ENCODE measurements at regions not wholly inside any gene's neighbourhood (a gene's known extent, or its start where the extent isn't known, plus 50 kb on each side); places are given as distances from the start of the nearest gene placed in this dataset.

DNA sequence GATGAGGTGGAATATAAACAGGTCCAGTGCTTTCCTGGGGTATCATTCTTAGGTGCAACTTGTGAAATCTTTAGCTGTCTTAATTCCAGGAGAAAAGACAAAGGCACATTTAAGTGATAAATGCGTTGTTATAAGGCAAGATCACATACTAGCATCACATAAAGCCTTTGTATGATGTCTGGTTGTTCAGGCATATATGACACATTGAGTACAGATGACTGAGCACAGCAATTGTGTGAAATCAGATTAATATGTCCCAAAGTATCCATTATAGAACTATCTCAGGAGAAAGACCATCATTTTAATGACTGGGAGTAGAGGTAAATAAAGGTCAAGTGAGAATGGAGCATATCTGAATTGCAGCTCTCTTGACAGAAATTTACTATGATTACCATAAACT lies 205.1 kb downstream of the PTGER3 start:
- Histone ChIP-seq H3K4me1 (ENCODE audit: control insufficient read depth, insufficient read depth, low read length, unreplicated experiment) (no peaks in the 10 kb centered on the region), H3K27ac (ENCODE audit: low read depth, low read length) (no peak overlapping the region), H3K4me3 (ENCODE audit: low read depth, low read length) (no peak overlapping the region), H3K36me3 (ENCODE audit: insufficient read depth, low read length) (no peaks in the 10 kb centered on the region), H2AFZ (ENCODE audit: low read length, unreplicated experiment) (no peak overlapping the region), H3K27me3 (ENCODE audit: insufficient read depth, low read length) (no peaks in the 10 kb centered on the region), H3K79me2 (ENCODE audit: control insufficient read depth, insufficient read depth, low read length, unreplicated experiment) (no peaks in the 10 kb centered on the region)

DNA sequence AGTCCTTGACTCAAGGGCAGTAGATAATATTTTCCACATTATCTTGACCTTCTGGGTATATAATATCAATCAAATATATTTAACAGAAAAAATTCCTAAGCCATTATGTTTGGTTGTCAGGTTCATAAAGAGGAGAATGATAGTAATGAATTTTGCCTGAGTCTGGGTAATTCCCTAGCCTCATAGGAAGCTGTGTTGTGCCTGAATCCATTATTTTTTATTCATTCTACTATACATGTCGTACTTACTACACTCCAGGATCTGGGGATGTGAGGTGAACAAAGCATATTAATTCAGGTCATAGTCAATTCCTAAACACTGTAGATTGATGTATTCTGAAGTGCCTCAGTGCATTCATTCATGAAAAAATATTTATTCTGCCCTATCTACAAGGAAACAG lies 204.2 kb downstream of the PTGER3 start:
- no peak overlapping the region for H3K4me3 ChIP-seq (ENCODE audit: low read depth, low read length)
- no peaks in the 10 kb centered on the region for H3K36me3 ChIP-seq (ENCODE audit: insufficient read depth, low read length)

DNA sequence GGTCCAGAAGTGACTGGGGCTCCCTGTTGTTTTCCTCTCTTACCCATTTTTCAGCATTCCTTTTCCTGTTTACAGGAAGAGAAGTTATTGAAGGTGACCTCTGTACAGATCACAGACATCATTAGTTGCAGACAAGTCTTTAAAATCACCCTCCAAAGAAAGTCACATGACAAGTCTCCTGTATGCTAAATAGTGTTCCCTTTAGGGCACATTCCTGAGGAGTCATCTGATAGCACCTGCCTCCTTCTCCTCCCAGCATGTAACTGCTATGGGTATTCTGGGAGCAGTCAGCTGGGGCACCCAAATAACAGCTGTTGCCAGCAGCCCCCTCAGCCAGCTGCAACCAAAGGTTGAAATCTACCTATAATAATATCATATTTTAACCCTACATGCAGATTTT lies 200.6 kb downstream of the PTGER3 start:
- no peaks in the 10 kb centered on the region for H3K27me3 ChIP-seq (ENCODE audit: insufficient read depth, low read length)
- H3K79me2 ChIP-seq (ENCODE audit: control insufficient read depth, insufficient read depth, low read length, unreplicated experiment), result no peaks in the 10 kb centered on the region
- H3K27ac ChIP-seq (ENCODE audit: low read depth, low read length), result no peak overlapping the region
- H3K36me3 ChIP-seq (ENCODE audit: insufficient read depth, low read length), result no peaks in the 10 kb centered on the region
- H3K4me3 ChIP-seq (ENCODE audit: low read depth, low read length), result no peak overlapping the region
- no peaks in the 10 kb centered on the region for H3K4me1 ChIP-seq (ENCODE audit: control insufficient read depth, insufficient read depth, low read length, unreplicated experiment)
- H2AFZ ChIP-seq (ENCODE audit: low read length, unreplicated experiment), result no peak overlapping the region

More for the DNA sequence above, 204.2 kb downstream of the PTGER3 start:
- Histone ChIP-seq H3K27ac (ENCODE audit: low read depth, low read length) (no peak overlapping the region), H3K4me1 (ENCODE audit: control insufficient read depth, insufficient read depth, low read length, unreplicated experiment) (no peaks in the 10 kb centered on the region), H3K27me3 (ENCODE audit: insufficient read depth, low read length) (no peaks in the 10 kb centered on the region), H3K79me2 (ENCODE audit: control insufficient read depth, insufficient read depth, low read length, unreplicated experiment) (no peaks in the 10 kb centered on the region), H2AFZ (ENCODE audit: low read length, unreplicated experiment) (no peak overlapping the region)

DNA sequence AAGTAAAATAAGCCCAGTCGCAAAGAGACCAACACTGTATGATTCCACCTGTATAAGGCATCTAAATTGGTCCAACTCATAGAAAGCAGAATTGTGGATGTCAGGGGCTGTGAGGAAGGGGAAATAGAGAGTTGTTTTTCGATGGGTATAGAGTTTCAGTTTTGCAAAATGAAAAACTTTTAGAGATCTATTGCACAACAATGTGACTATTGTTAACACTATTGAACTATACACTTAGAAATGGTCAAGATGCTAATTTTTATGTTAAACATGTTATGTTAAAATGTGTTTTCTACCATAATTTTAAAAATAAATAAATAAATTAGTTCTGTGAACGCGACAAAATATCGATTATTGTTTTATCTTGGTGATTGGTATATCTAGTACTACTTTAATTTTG lies 192.4 kb downstream of the PTGER3 start:
- H3K4me1 ChIP-seq (ENCODE audit: control insufficient read depth, insufficient read depth, low read length, unreplicated experiment), result no peaks in the 10 kb centered on the region
- H3K27ac ChIP-seq (ENCODE audit: low read depth, low read length), result no peak overlapping the region
- H2AFZ ChIP-seq (ENCODE audit: low read length, unreplicated experiment), result no peak overlapping the region
- H3K4me3 ChIP-seq (ENCODE audit: low read depth, low read length), result no peak overlapping the region
- no peaks in the 10 kb centered on the region for H3K27me3 ChIP-seq (ENCODE audit: insufficient read depth, low read length)
- H3K79me2 ChIP-seq (ENCODE audit: control insufficient read depth, insufficient read depth, low read length, unreplicated experiment), result no peaks in the 10 kb centered on the region
- no peaks in the 10 kb centered on the region for H3K36me3 ChIP-seq (ENCODE audit: insufficient read depth, low read length)

DNA sequence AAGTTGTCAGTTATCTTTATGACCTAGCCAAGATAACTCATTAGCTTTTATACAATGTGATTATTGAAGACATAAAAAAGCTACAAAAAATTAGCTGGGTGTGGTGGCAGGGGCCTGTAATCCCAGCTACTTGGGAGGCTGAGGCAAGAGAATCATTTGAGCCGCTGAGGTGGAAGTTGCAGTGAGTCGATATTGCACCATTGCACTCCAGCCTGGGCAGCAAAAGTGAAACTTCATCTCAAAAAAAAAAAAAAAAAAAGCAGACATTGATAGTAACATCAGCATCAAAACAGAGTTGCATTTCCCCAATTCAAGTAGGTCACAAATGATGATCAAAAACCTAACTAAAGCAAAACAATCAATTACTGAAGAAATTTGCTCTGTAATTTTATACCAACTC lies 191.4 kb downstream of the PTGER3 start:
- no peak overlapping the region for H2AFZ ChIP-seq (ENCODE audit: low read length, unreplicated experiment)
- no peaks in the 10 kb centered on the region for H3K4me1 ChIP-seq (ENCODE audit: control insufficient read depth, insufficient read depth, low read length, unreplicated experiment)

DNA sequence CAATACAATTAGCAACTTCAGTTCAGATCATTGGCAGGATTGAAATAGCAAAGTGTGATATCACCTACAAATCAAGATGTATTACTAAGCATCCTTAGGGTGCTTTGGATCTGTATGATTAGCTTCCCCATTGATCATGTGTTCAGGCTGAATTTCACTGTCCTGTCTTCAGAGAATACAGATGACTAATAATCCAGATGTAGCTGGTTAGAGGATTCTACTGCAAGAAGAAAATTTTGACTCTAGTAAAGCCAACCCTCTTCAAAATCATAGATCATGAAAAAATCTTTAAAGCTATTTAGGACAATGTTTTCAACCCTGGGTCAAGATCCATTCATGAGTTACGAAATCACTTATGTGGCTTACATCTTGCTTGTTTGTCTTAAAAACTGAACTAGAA lies 184.4 kb downstream of the PTGER3 start:
- Histone ChIP-seq H3K27ac (ENCODE audit: low read depth, low read length) (no peak overlapping the region), H3K4me1 (ENCODE audit: control insufficient read depth, insufficient read depth, low read length, unreplicated experiment) (no peaks in the 10 kb centered on the region), H3K79me2 (ENCODE audit: control insufficient read depth, insufficient read depth, low read length, unreplicated experiment) (no peaks in the 10 kb centered on the region), H3K4me3 (ENCODE audit: low read depth, low read length) (no peak overlapping the region), H2AFZ (ENCODE audit: low read length, unreplicated experiment) (no peak overlapping the region), H3K27me3 (ENCODE audit: insufficient read depth, low read length) (no peaks in the 10 kb centered on the region), H3K36me3 (ENCODE audit: insufficient read depth, low read length) (no peaks in the 10 kb centered on the region)

More for the DNA sequence above, 191.4 kb downstream of the PTGER3 start:
- Histone ChIP-seq H3K27ac (ENCODE audit: low read depth, low read length) (no peak overlapping the region), H3K79me2 (ENCODE audit: control insufficient read depth, insufficient read depth, low read length, unreplicated experiment) (no peaks in the 10 kb centered on the region), H3K4me3 (ENCODE audit: low read depth, low read length) (no peak overlapping the region), H3K27me3 (ENCODE audit: insufficient read depth, low read length) (no peaks in the 10 kb centered on the region), H3K36me3 (ENCODE audit: insufficient read depth, low read length) (no peaks in the 10 kb centered on the region)

DNA sequence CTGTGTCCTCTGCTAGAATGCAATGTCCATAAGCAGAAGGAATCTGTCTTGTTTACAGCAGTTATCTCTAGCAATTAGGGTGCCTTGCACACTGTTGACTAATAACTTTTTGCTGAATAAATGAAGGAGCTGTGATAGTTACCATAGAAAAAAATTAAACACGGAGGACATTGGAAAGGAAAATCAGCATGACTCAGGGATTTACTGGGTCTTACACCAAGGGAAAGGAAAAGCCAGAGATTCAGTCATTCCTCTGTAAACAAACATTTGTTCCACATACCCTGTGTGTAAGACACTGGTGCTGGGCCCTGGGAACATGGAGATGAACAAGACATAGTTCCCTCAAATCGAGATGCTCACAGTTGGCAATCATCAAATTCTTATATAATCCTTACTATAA lies 183.3 kb downstream of the PTGER3 start:
- Histone ChIP-seq H3K4me3 (ENCODE audit: low read depth, low read length) (no peak overlapping the region), H2AFZ (ENCODE audit: low read length, unreplicated experiment) (no peak overlapping the region), H3K36me3 (ENCODE audit: insufficient read depth, low read length) (no peaks in the 10 kb centered on the region), H3K4me1 (ENCODE audit: control insufficient read depth, insufficient read depth, low read length, unreplicated experiment) (no peaks in the 10 kb centered on the region), H3K79me2 (ENCODE audit: control insufficient read depth, insufficient read depth, low read length, unreplicated experiment) (no peaks in the 10 kb centered on the region), H3K27ac (ENCODE audit: low read depth, low read length) (no peak overlapping the region), H3K27me3 (ENCODE audit: insufficient read depth, low read length) (no peaks in the 10 kb centered on the region)

DNA sequence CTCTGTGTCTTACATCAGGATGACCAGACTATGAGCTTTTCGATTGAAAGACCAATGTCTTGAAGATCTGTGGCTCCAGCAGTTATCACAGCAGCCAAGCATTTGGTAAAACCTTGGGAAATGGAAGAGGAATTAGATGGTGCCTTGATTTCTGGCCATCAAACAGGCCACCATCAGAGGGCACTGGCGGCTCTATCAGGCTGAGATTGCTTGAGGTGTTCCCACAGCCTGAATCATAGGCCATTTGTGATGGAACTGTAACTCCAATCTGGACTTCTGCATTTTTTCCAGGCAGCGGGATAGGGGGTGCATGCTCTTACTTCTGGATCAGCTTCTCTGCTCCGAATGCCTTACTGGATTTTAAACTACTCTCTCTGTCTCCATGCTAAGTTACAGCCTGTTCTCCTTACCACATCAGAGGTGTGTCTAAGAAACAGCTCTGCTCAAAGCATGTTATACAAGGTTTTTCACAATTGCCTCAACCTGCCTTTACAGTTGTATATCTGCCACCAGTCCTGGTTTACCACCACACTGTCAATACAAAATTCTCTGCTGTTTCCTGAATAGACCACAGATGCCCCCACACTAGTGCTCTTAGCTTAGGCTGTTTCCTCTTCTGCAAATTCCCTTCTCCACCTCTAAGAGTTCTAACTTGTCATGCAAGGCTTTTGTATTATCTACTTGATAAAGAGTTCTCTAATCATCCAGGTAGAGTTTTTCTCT lies 180.9 kb downstream of the PTGER3 start:
- Histone ChIP-seq H2AFZ (ENCODE audit: low read length, unreplicated experiment) (no peak overlapping the region), H3K4me1 (ENCODE audit: control insufficient read depth, insufficient read depth, low read length, unreplicated experiment) (no peaks in the 10 kb centered on the region), H3K4me3 (ENCODE audit: low read depth, low read length) (no peak overlapping the region), H3K36me3 (ENCODE audit: insufficient read depth, low read length) (no peaks in the 10 kb centered on the region), H3K27ac (ENCODE audit: low read depth, low read length) (no peak overlapping the region), H3K27me3 (ENCODE audit: insufficient read depth, low read length) (no peaks in the 10 kb centered on the region), H3K79me2 (ENCODE audit: control insufficient read depth, insufficient read depth, low read length, unreplicated experiment) (no peaks in the 10 kb centered on the region)

DNA sequence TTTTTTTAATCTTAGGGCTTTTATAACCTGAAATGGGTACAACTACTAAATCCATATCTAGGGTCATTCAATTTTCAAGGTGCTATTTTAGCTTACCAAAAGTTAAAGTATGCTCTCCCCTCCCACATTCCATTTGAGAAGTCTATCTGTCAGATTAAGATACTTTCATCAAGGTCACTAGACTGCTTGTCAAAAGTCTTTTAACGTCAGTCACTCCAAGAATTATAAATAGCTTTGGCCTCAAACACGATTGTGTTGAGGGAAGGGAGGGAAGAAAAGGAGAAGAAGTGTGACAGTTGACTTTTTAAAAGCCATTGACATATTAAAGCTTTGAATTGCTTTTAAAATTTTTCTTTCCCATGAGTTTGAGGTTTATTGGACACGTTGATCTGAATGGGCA lies 175.8 kb downstream of the PTGER3 start:
- H3K4me1 ChIP-seq (ENCODE audit: control insufficient read depth, insufficient read depth, low read length, unreplicated experiment), result no peaks in the 10 kb centered on the region
- no peak overlapping the region for H3K4me3 ChIP-seq (ENCODE audit: low read depth, low read length)

DNA sequence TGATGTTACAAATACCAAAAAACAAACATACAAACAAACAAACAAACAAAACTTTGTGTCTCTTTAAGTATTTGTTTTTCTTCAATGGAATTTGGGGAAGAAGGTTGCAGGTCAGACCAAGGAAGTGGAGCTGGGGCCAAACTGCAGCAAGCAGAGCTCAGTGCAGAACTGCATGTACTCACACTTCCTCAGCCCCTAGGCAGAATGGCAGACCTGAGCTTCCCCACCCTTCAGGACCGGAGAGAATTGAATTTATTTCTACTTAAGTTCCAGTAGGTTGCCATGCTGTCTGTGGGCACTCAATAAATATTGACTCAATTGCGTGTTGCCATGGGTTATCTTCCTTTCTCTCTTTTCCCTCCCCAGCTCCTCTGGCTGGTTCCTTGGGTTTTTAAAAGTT lies 173.6 kb downstream of the PTGER3 start:
- no peak overlapping the region for H3K4me3 ChIP-seq (ENCODE audit: low read depth, low read length)
- H3K79me2 ChIP-seq (ENCODE audit: control insufficient read depth, insufficient read depth, low read length, unreplicated experiment), result no peaks in the 10 kb centered on the region
- H3K36me3 ChIP-seq (ENCODE audit: insufficient read depth, low read length), result no peaks in the 10 kb centered on the region
- H3K27me3 ChIP-seq (ENCODE audit: insufficient read depth, low read length), result no peaks in the 10 kb centered on the region
- H2AFZ ChIP-seq (ENCODE audit: low read length, unreplicated experiment), result no peak overlapping the region
- no peak overlapping the region for H3K27ac ChIP-seq (ENCODE audit: low read depth, low read length)
- no peaks in the 10 kb centered on the region for H3K4me1 ChIP-seq (ENCODE audit: control insufficient read depth, insufficient read depth, low read length, unreplicated experiment)

More for the DNA sequence above, 175.8 kb downstream of the PTGER3 start:
- Histone ChIP-seq H3K79me2 (ENCODE audit: control insufficient read depth, insufficient read depth, low read length, unreplicated experiment) (no peaks in the 10 kb centered on the region), H3K27ac (ENCODE audit: low read depth, low read length) (no peak overlapping the region), H3K36me3 (ENCODE audit: insufficient read depth, low read length) (no peaks in the 10 kb centered on the region), H3K27me3 (ENCODE audit: insufficient read depth, low read length) (no peaks in the 10 kb centered on the region), H2AFZ (ENCODE audit: low read length, unreplicated experiment) (no peak overlapping the region)

DNA sequence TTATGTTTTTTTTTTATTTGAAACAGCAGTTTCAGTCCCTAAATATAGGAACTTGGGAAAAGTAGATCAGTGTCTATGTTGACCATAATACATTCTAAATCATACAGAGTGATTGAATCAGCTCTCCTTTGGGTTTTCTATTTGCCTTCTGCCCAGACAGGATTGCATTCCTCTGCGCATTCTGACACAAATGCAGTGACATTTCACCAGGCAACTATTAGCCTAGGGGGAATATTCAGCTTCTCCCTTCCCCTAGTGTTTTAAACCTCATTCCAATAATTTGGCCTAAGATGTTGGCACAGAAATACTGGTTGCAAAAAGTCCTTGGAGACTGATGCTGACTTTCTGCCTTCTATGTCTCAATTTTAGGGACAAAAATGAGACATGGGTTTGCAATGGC lies 172.8 kb downstream of the PTGER3 start:
- Histone ChIP-seq H3K27me3 (ENCODE audit: insufficient read depth, low read length) (no peaks in the 10 kb centered on the region), H2AFZ (ENCODE audit: low read length, unreplicated experiment) (no peak overlapping the region), H3K4me1 (ENCODE audit: control insufficient read depth, insufficient read depth, low read length, unreplicated experiment) (no peaks in the 10 kb centered on the region), H3K27ac (ENCODE audit: low read depth, low read length) (no peak overlapping the region), H3K4me3 (ENCODE audit: low read depth, low read length) (no peak overlapping the region), H3K79me2 (ENCODE audit: control insufficient read depth, insufficient read depth, low read length, unreplicated experiment) (no peaks in the 10 kb centered on the region), H3K36me3 (ENCODE audit: insufficient read depth, low read length) (no peaks in the 10 kb centered on the region)
